ENCODE measurements at regions not wholly inside any gene's neighbourhood (a gene's known extent, or its start where the extent isn't known, plus 50 kb on each side); places are given as distances from the start of the nearest gene placed in this dataset.

- TF ChIP-seq GATA2 (IDR thresholded peaks at IDR 0.05; ENCODE audit: low read depth, low read length) (no peak), GATA3 (IDR thresholded peaks at IDR 0.05; ENCODE audit: low read depth, low read length) (no peak)
Measured at GRCh38 chr12:90239732-90240260, 531.2 kb upstream of the ATP2B1 start.

- no peak for TF ChIP-seq GATA2 (IDR thresholded peaks at IDR 0.05; ENCODE audit: low read depth, low read length)
- no peak for TF ChIP-seq GATA3 (IDR thresholded peaks at IDR 0.05; ENCODE audit: low read depth, low read length)
Measured at GRCh38 chr12:90238663-90239271, 530.1 kb upstream of the ATP2B1 start.

- no peak for TF ChIP-seq GATA3 (IDR thresholded peaks at IDR 0.05; ENCODE audit: low read depth, low read length)
- TF ChIP-seq GATA2 (IDR thresholded peaks at IDR 0.05; ENCODE audit: low read depth, low read length): no peak
Measured at GRCh38 chr12:90237841-90238240, 529.2 kb upstream of the ATP2B1 start.

GRCh38 chr12:90235642-90236041, 527.0 kb upstream of the ATP2B1 start:
- TF ChIP-seq GATA2 (IDR thresholded peaks at IDR 0.05; ENCODE audit: low read depth, low read length) (no peak), GATA3 (IDR thresholded peaks at IDR 0.05; ENCODE audit: low read depth, low read length) (no peak)

GRCh38 chr12:90234472-90234871, 525.8 kb upstream of the ATP2B1 start:
- TF ChIP-seq GATA3 (IDR thresholded peaks at IDR 0.05; ENCODE audit: low read depth, low read length): no peak
- no peak for TF ChIP-seq GATA2 (IDR thresholded peaks at IDR 0.05; ENCODE audit: low read depth, low read length)

- no peak for TF ChIP-seq GATA3 (IDR thresholded peaks at IDR 0.05; ENCODE audit: low read depth, low read length)
- no peak for TF ChIP-seq GATA2 (IDR thresholded peaks at IDR 0.05; ENCODE audit: low read depth, low read length)
Measured at GRCh38 chr12:90233168-90234100, 524.8 kb upstream of the ATP2B1 start.

- TF ChIP-seq GATA3 (IDR thresholded peaks at IDR 0.05; ENCODE audit: low read depth, low read length) (no peak), GATA2 (IDR thresholded peaks at IDR 0.05; ENCODE audit: low read depth, low read length) (no peak)
Measured at GRCh38 chr12:90229407-90230170, 521.0 kb upstream of the ATP2B1 start.

GRCh38 chr12:90226211-90226610, 517.6 kb upstream of the ATP2B1 start:
- TF ChIP-seq GATA3 (IDR thresholded peaks at IDR 0.05; ENCODE audit: low read depth, low read length) (no peak), GATA2 (IDR thresholded peaks at IDR 0.05; ENCODE audit: low read depth, low read length) (no peak)

GRCh38 chr12:90216815-90217214, 508.2 kb upstream of the ATP2B1 start:
- TF ChIP-seq GATA2 (IDR thresholded peaks at IDR 0.05; ENCODE audit: low read depth, low read length): no peak
- no peak for TF ChIP-seq GATA3 (IDR thresholded peaks at IDR 0.05; ENCODE audit: low read depth, low read length)

- TF ChIP-seq GATA2 (IDR thresholded peaks at IDR 0.05; ENCODE audit: low read depth, low read length): no peak
- no peak for TF ChIP-seq GATA3 (IDR thresholded peaks at IDR 0.05; ENCODE audit: low read depth, low read length)
Measured at GRCh38 chr12:90216020-90216552, 507.4 kb upstream of the ATP2B1 start.

GRCh38 chr12:90211017-90211416, 502.4 kb upstream of the ATP2B1 start:
- TF ChIP-seq GATA3 (IDR thresholded peaks at IDR 0.05; ENCODE audit: low read depth, low read length) (no peak), GATA2 (IDR thresholded peaks at IDR 0.05; ENCODE audit: low read depth, low read length) (no peak)

- no peak for TF ChIP-seq GATA3 (IDR thresholded peaks at IDR 0.05; ENCODE audit: low read depth, low read length)
- no peak for TF ChIP-seq GATA2 (IDR thresholded peaks at IDR 0.05; ENCODE audit: low read depth, low read length)
Measured at GRCh38 chr12:90209029-90209428, 500.4 kb upstream of the ATP2B1 start.

GRCh38 chr12:90207799-90208198, 499.2 kb upstream of the ATP2B1 start:
- TF ChIP-seq GATA3 (IDR thresholded peaks at IDR 0.05; ENCODE audit: low read depth, low read length) (no peak), GATA2 (IDR thresholded peaks at IDR 0.05; ENCODE audit: low read depth, low read length) (no peak)

GRCh38 chr12:90205165-90205564, 496.5 kb upstream of the ATP2B1 start:
- no peak for TF ChIP-seq GATA2 (IDR thresholded peaks at IDR 0.05; ENCODE audit: low read depth, low read length)
- no peak for TF ChIP-seq GATA3 (IDR thresholded peaks at IDR 0.05; ENCODE audit: low read depth, low read length)

Measured in SH-SY5Y (cell line).